ENCODE measurements at regions not wholly inside any gene's neighbourhood (a gene's known extent, or its start where the extent isn't known, plus 50 kb on each side); places are given as distances from the start of the nearest gene placed in this dataset.

GRCh38 chr22:49011379-49011768 is 816.3 kb downstream of the BRD1 start:
- H3K4me1 ChIP-seq, result peaks cover 0 to 15% of the 10 kb centered on the region in 2 donors
- no peak for TF ChIP-seq CTCF (IDR thresholded peaks at IDR 0.05)
- H3K36me3 ChIP-seq, result no peaks in the 10 kb centered on the region
- H3K27ac ChIP-seq, result no peak overlapping the region
- no peak overlapping the region for H3K4me3 ChIP-seq
- DNase-seq (ENCODE audit: low spot score), result no peak
- H3K9me3 ChIP-seq, result no peaks in the 10 kb centered on the region
- H3K27me3 ChIP-seq, result no peaks in the 10 kb centered on the region

GRCh38 chr22:49010901-49011300 is 816.8 kb downstream of the BRD1 start:
- H3K4me1 ChIP-seq, result peaks cover 0 to 13% of the 10 kb centered on the region in 2 donors
- no peak overlapping the region for H3K27ac ChIP-seq
- peak; percentile 49 for DNase-seq (ENCODE audit: low spot score)
- no peak overlapping the region for H3K4me3 ChIP-seq
- H3K27me3 ChIP-seq, result no peaks in the 10 kb centered on the region
- H3K9me3 ChIP-seq, result no peaks in the 10 kb centered on the region
- no peak for TF ChIP-seq CTCF (IDR thresholded peaks at IDR 0.05)
- H3K36me3 ChIP-seq, result no peaks in the 10 kb centered on the region

- Histone ChIP-seq H3K36me3 (no peaks in the 10 kb centered on the region), H3K4me1 (peaks cover 0 to 6% of the 10 kb centered on the region in 2 donors), H3K4me3 (no peak overlapping the region), H3K27me3 (no peaks in the 10 kb centered on the region), H3K9me3 (no peaks in the 10 kb centered on the region), H3K27ac (no peak overlapping the region)
- TF ChIP-seq CTCF (IDR thresholded peaks at IDR 0.05), result no peak
- peak; percentile 48 for DNase-seq (ENCODE audit: low spot score)
Observed at GRCh38 chr22:49010070-49010863, 817.4 kb downstream of the BRD1 start.

- Histone ChIP-seq H3K9me3 (no peaks in the 10 kb centered on the region), H3K36me3 (no peaks in the 10 kb centered on the region), H3K4me1 (peaks cover 0 to 2% of the 10 kb centered on the region in 2 donors), H3K27ac (no peak overlapping the region), H3K4me3 (no peak overlapping the region), H3K27me3 (no peaks in the 10 kb centered on the region)
- no peak for TF ChIP-seq CTCF (IDR thresholded peaks at IDR 0.05)
- DNase-seq (ENCODE audit: low spot score), result peak; percentile 23
Observed at GRCh38 chr22:49009359-49010063, 818.2 kb downstream of the BRD1 start.

GRCh38 chr22:49008682-49009235 is 818.9 kb downstream of the BRD1 start:
- peak; percentile 47 for DNase-seq (ENCODE audit: low spot score)
- H3K4me3 ChIP-seq, result no peak overlapping the region
- no peak overlapping the region for H3K27ac ChIP-seq

More at GRCh38 chr22:49008682-49009235, 818.9 kb downstream of the BRD1 start:
- no peak for TF ChIP-seq CTCF (IDR thresholded peaks at IDR 0.05)
- peaks cover 0 to 7% of the 10 kb centered on the region in 2 donors for H3K9me3 ChIP-seq
- no peaks in the 10 kb centered on the region for H3K27me3 ChIP-seq
- no peaks in the 10 kb centered on the region for H3K36me3 ChIP-seq
- no peaks in the 10 kb centered on the region for H3K4me1 ChIP-seq

All from right atrium auricular region (tissue), 2 donors.